ENCODE measurements at regions not wholly inside any gene's neighbourhood (a gene's known extent, or its start where the extent isn't known, plus 50 kb on each side); places are given as distances from the start of the nearest gene placed in this dataset.
"Not testable (repeated sequence)": the region's sequence is repeated elsewhere in the genome, so short reads cannot be mapped to it uniquely, and the experiment has no call there.

DNA sequence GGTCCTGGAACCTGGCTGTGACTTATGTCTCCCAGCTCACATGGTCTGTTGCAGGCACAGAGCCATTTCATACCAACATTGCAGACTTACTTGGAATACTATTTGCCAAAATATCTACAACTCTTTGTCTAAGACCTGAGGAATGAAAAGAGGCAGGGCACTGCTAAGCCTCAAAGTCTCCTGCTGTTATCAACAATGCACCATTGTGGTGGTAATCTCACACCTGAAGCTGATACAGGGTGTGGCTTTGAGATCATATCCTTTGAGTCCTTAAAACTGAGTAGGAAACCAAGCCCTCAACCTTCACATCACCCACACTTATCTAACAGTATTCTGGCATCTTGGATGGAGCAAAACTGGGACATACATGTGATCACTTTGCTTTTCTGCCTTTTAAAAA is 782.0 kb downstream of the EPHA3 start:
- TF ChIP-seq, protein P1, sequence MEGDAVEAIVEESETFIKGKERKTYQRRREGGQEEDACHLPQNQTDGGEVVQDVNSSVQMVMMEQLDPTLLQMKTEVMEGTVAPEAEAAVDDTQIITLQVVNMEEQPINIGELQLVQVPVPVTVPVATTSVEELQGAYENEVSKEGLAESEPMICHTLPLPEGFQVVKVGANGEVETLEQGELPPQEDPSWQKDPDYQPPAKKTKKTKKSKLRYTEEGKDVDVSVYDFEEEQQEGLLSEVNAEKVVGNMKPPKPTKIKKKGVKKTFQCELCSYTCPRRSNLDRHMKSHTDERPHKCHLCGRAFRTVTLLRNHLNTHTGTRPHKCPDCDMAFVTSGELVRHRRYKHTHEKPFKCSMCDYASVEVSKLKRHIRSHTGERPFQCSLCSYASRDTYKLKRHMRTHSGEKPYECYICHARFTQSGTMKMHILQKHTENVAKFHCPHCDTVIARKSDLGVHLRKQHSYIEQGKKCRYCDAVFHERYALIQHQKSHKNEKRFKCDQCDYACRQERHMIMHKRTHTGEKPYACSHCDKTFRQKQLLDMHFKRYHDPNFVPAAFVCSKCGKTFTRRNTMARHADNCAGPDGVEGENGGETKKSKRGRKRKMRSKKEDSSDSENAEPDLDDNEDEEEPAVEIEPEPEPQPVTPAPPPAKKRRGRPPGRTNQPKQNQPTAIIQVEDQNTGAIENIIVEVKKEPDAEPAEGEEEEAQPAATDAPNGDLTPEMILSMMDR (IDR thresholded peaks at IDR 0.05): no peak
- no peak for TF ChIP-seq POLR2A (IDR thresholded peaks at IDR 0.05)
- H3K4me3 ChIP-seq: no peak overlapping the region
- H3K4me1 ChIP-seq: no peaks in the 10 kb centered on the region
- no peaks in the 10 kb centered on the region for H3K9me3 ChIP-seq
- no peak for DNase-seq
- H3K27me3 ChIP-seq: no peaks in the 10 kb centered on the region
- H3K27ac ChIP-seq: no peak overlapping the region
- no peaks in the 10 kb centered on the region for H3K36me3 ChIP-seq

DNA sequence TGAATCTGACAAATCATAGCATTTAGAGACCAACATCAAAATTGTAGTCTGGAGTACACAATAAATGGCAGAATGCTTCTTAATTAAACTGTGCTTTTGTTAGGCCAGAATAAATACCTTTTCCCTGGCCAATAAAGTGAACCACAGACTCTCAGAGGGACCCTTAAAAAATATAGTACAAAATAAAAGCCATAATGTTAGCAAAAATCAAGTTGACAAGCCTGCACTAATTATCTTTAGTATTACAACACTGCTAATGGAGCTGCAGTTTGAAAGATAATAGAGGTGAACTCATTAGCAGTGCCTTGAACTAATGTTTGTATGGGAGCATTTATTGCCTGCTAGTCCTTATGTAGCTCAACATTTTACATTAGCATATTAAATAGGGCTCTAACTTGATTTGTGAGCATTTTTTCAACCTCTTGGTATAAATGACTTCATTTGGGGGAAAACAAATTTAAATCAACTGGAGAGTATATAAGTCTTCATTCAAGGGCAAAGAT is 801.3 kb downstream of the EPHA3 start:
- Histone ChIP-seq H3K36me3 (no peaks in the 10 kb centered on the region), H3K9me3 (no peaks in the 10 kb centered on the region), H3K4me3 (no peak overlapping the region), H3K27ac (no peak overlapping the region), H3K27me3 (no peaks in the 10 kb centered on the region), H3K4me1 (no peaks in the 10 kb centered on the region)
- TF ChIP-seq POLR2A (IDR thresholded peaks at IDR 0.05): no peak
- TF ChIP-seq, protein P1 (IDR thresholded peaks at IDR 0.05): no peak
- no peak for DNase-seq

DNA sequence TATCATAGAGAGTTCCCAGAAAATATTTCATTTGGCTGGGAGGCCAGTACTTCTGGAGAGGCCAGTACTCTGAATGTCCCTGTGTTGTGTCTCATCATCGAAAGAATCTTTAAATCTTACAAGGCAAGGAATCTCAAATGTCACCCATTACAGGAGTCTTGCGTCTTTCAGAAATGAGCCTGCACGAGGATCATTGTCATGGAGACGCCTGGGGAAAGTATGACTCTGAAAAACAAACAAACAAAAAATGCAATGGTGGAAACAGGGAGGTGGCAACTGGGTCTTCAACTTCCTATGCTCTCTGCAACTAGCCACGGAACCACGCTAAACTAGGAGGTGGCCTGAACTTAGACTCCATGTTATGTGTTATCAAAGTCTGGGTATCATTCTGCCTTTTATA is 804.6 kb downstream of the EPHA3 start:
- no peak for TF ChIP-seq POLR2A (IDR thresholded peaks at IDR 0.05)
- TF ChIP-seq, protein P1 (IDR thresholded peaks at IDR 0.05): no peak
- Histone ChIP-seq H3K9me3 (no peaks in the 10 kb centered on the region), H3K4me3 (no peak overlapping the region), H3K27ac (no peak overlapping the region), H3K36me3 (no peaks in the 10 kb centered on the region), H3K4me1 (no peaks in the 10 kb centered on the region), H3K27me3 (no peaks in the 10 kb centered on the region)
- no peak for DNase-seq

- DNase-seq: no peak
- no peaks in the 10 kb centered on the region for H3K27me3 ChIP-seq
- no peaks in the 10 kb centered on the region for H3K4me1 ChIP-seq
- H3K4me3 ChIP-seq: no peak overlapping the region
- no peaks in the 10 kb centered on the region for H3K9me3 ChIP-seq
- no peaks in the 10 kb centered on the region for H3K36me3 ChIP-seq
- no peak for TF ChIP-seq POLR2A (IDR thresholded peaks at IDR 0.05)
- TF ChIP-seq, protein P1 (IDR thresholded peaks at IDR 0.05): no peak
- H3K27ac ChIP-seq: no peak overlapping the region
Measured at GRCh38 chr3:89923921-89924610, 816.6 kb downstream of the EPHA3 start.

DNA sequence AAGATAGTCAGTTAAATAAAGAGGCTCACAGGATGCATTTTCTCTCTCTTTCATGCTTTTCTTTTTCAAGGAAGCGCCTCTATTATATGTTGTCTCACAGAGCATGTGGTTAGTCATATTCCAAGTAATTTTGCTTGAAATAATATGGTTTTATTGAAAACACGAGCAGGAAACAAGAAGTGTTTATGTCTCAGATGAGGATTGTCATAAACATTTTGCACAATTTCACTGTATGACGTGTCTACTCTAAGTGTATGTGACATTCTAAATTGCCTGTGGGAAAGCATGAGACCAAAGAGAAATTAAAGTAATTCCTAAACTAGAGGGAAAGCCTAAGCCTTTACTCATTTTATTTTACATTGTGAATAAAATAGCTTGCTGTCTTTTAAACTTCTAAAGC is 818.6 kb downstream of the EPHA3 start:
- DNase-seq: no peak
- Histone ChIP-seq H3K9me3 (no peaks in the 10 kb centered on the region), H3K4me1 (no peaks in the 10 kb centered on the region), H3K4me3 (no peak overlapping the region), H3K27me3 (no peaks in the 10 kb centered on the region), H3K27ac (no peak overlapping the region), H3K36me3 (no peaks in the 10 kb centered on the region)
- no peak for TF ChIP-seq POLR2A (IDR thresholded peaks at IDR 0.05)

DNA sequence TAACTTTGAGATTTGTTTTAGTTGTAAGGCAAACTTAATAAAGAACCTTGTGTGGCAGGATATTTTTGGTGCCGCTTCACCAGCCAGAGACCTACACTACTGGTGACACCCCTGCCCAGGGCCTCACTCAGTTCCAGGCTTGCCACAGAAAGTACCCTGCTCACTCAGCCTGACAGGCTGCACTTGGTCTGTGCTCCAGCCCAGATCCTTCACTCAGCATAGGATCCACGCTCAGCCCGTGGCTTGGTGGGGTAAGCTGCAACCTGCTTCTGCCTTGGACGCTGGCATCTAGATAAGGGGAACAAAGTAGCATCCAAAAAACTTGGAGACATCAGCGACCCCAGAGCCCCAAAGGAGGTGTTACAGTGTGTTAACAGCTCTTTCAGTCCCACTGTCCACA is 825.5 kb downstream of the EPHA3 start:
- Histone ChIP-seq H3K9me3 (no peaks in the 10 kb centered on the region), H3K4me1 (no peaks in the 10 kb centered on the region), H3K27me3 (no peaks in the 10 kb centered on the region), H3K4me3 (no peak overlapping the region), H3K27ac (no peak overlapping the region), H3K36me3 (no peaks in the 10 kb centered on the region)
- no peak for TF ChIP-seq POLR2A (IDR thresholded peaks at IDR 0.05)
- TF ChIP-seq, protein P1 (IDR thresholded peaks at IDR 0.05): no peak
- DNase-seq: no peak

- not testable (repeated sequence) for H3K27me3 ChIP-seq, H3K4me1 ChIP-seq, H3K9me3 ChIP-seq, H3K36me3 ChIP-seq, H3K27ac ChIP-seq, DNase-seq, H3K4me3 ChIP-seq
Measured at GRCh38 chr3:89944461-89944860, 837.0 kb downstream of the EPHA3 start.

All from Peyer's patch (tissue), 4 donors.